WTC11 (cell line): ENCODE measurements at regions not wholly inside any gene's neighbourhood (a gene's known extent, or its start where the extent isn't known, plus 50 kb on each side); places are given as distances from the start of the nearest gene placed in this dataset.

Source experiments
- ATAC-seq: fragments of 200-7000 bp; cut with Tn5 transposase; 2 replicates; pipeline ENCODE4 v1.10.0; 2021; ENCODE audit warnings: mild to moderate bottlenecking, moderate library complexity
- CTCF ChIA-PET: fragments of 300-600 bp; sonication (Branson Sonifier 250); formaldehyde crosslinking; loops from one replicate; lab custom pipeline; 2021; ENCODE audit warnings: antibody characterized with exemption; lab: Charles Lee
- POLR2A ChIA-PET: fragments of 350-600 bp; sonication (Branson Sonifier 250); formaldehyde crosslinking; loops from one replicate; lab custom pipeline; 2021; ENCODE audit warnings: antibody characterized with exemption; lab: Charles Lee
- DNase-seq: peaks from one replicate; pipeline ENCODE4 v3.0.0; 2021; ENCODE audit warnings: low spot score
- H3K27ac Mint-ChIP-seq: 2 replicates; pipeline ENCODE4 v1.8.0; 2021; ENCODE audit warnings: mixed read lengths
- H3K27me3 Mint-ChIP-seq: 2 replicates; pipeline ENCODE4 v1.8.0; 2021; ENCODE audit warnings: low read depth, mild to moderate bottlenecking, moderate library complexity, mixed read lengths
- H3K36me3 Mint-ChIP-seq: 2 replicates; pipeline ENCODE4 v1.8.0; 2021; ENCODE audit warnings: mixed read lengths
- H3K4me1 Mint-ChIP-seq: 2 replicates; pipeline ENCODE4 v1.8.0; 2022; ENCODE audit warnings: mixed read lengths
- H3K4me3 Mint-ChIP-seq: 2 replicates; pipeline ENCODE4 v1.8.0; 2021; ENCODE audit warnings: mild to moderate bottlenecking, moderate library complexity, mixed read lengths
- H3K9me3 Mint-ChIP-seq: 2 replicates; pipeline ENCODE4 v1.8.0; 2021; ENCODE audit warnings: mixed read lengths
- ELF4 ChIP-seq: sonication (generic); formaldehyde crosslinking; IDR thresholded peaks from 2 replicates; pipeline ENCODE4 v1.8.1; 2022; ENCODE audit warnings: low read depth, mild to moderate bottlenecking, moderate library complexity, missing genetic modification reagents
- NFATC4 ChIP-seq: fragments of 250-450 bp; sonication (Bioruptor Pico); IDR thresholded peaks from 2 replicates; pipeline ENCODE4 v1.9.0; 2021; ENCODE audit warnings: mild to moderate bottlenecking
- RORB ChIP-seq: fragments of 250-450 bp; sonication (Bioruptor Pico); IDR thresholded peaks from 2 replicates; pipeline ENCODE4 v1.9.0; 2021; ENCODE audit warnings: mild to moderate bottlenecking
- SMAD3 ChIP-seq: sonication (generic); formaldehyde crosslinking; IDR thresholded peaks from 2 replicates; pipeline ENCODE4 v1.8.0; 2022; ENCODE audit warnings: missing genetic modification reagents, mild to moderate bottlenecking, borderline replicate concordance
- ZNF263 ChIP-seq: sonication (generic); formaldehyde crosslinking; IDR thresholded peaks from 2 replicates; pipeline ENCODE4 v1.8.1; 2022; ENCODE audit warnings: low read depth, mild to moderate bottlenecking, moderate library complexity, missing genetic modification reagents
- ZNF423 ChIP-seq: fragments of 250-450 bp; sonication (Bioruptor Pico); IDR thresholded peaks from 2 replicates; pipeline ENCODE4 v2.1.2; 2022; ENCODE audit warnings: mild to moderate bottlenecking, moderate library complexity
- TF ChIP-seq, protein P1 (sequence below): sonication (generic); formaldehyde crosslinking; IDR thresholded peaks from 2 replicates; pipeline ENCODE4 v1.8.1; 2023; ENCODE audit warnings: mild to moderate bottlenecking, moderate library complexity, missing genetic modification reagents
- TF ChIP-seq, protein P2 (sequence below): sonication (generic); formaldehyde crosslinking; IDR thresholded peaks from 2 replicates; pipeline ENCODE4 v1.8.0; 2023; ENCODE audit warnings: missing genetic modification reagents, mild to moderate bottlenecking, borderline replicate concordance
- TF ChIP-seq, protein P3 (sequence below): fragments of 200-600 bp; IDR thresholded peaks from 2 replicates; pipeline ENCODE4 v1.8.0; 2022; ENCODE audit warnings: antibody characterized with exemption
- TF ChIP-seq, protein P4 (sequence below): sonication (generic); formaldehyde crosslinking; IDR thresholded peaks from 2 replicates; pipeline ENCODE4 v1.8.1; 2023; ENCODE audit warnings: mild to moderate bottlenecking, missing genetic modification reagents, moderate library complexity
- TF ChIP-seq, protein P5 (sequence below): sonication (generic); formaldehyde crosslinking; IDR thresholded peaks from 2 replicates; pipeline ENCODE4 v1.8.0; 2022; ENCODE audit warnings: mild to moderate bottlenecking, missing genetic modification reagents
- TF ChIP-seq, protein P6 (sequence below): fragments of 250-450 bp; sonication (Bioruptor Pico); IDR thresholded peaks from 2 replicates; pipeline ENCODE4 v1.9.0; 2021; ENCODE audit warnings: mild to moderate bottlenecking

DNA sequence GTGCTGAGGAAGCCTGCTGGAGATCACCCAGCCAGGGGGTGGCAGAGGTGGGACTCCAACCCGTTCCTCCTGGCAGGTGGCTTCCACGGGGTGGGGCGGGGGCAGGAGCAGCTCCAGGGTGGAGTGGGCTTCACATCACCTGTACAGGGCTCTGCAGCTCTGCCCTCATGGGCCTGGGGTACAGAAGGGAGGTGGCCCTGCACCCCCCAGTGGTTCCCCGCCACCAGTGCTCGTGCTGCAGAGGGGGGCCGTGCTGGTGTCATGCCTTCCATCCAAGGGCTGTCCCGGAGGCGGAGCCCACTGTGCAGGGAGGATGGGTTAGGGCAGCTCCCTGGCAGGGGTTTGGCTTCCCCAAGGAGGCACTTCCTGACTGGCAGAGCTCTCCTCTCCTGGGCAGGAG, 76.4 kb upstream of the SHISAL1 start:
- Mint-ChIP-seq H3K27ac (no peak overlapping the region), H3K27me3 (no peaks in the 10 kb centered on the region), H3K9me3 (no peaks in the 10 kb centered on the region), H3K36me3 (no peaks in the 10 kb centered on the region), H3K4me3 (no peak overlapping the region), H3K4me1 (peaks cover 10% of the 10 kb centered on the region)
- CTCF ChIA-PET = interaction anchor here (0.8 to 3.1 kb wide), 2 partner anchors 20 to 396 kb away, joined by 3 to 11 read pairs; no protein-coding TSS in a partner anchor
- TF ChIP-seq, protein P1, sequence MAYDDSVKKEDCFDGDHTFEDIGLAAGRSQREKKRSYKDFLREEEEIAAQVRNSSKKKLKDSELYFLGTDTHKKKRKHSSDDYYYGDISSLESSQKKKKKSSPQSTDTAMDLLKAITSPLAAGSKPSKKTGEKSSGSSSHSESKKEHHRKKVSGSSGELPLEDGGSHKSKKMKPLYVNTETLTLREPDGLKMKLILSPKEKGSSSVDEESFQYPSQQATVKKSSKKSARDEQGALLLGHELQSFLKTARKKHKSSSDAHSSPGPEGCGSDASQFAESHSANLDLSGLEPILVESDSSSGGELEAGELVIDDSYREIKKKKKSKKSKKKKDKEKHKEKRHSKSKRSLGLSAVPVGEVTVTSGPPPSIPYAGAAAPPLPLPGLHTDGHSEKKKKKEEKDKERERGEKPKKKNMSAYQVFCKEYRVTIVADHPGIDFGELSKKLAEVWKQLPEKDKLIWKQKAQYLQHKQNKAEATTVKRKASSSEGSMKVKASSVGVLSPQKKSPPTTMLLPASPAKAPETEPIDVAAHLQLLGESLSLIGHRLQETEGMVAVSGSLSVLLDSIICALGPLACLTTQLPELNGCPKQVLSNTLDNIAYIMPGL (CRISPR knock-in tag) = 0 out of 2 replicates have a peak, but pooled peaks have one; percentile 22
- no peak for TF ChIP-seq NFATC4 (CRISPR knock-in tag)
- ATAC-seq (no peak), DNase-seq (peak; percentile 9)
- POLR2A ChIA-PET = no interaction called here

DNA sequence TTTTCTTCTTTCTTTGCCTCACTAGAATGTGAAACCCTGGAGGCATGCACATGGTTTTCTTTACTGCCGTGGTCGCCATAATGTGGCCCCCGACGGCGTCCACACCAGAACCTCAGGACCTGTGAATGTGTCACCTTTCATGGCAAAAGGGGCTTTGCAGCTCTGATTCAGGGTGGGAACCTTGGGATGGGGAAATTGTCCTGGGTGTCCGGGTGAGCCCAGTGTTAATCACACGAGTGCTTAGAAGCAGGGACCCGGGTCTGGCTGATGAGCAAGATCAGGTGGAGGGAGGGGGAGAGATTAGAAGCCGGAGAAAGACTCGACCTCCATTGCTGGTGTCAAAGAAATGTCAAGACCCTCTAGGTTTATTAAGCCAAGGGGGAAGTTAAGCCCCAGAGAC, 74.7 kb upstream of the SHISAL1 start:
- Mint-ChIP-seq H3K4me3 (no peak overlapping the region), H3K9me3 (no peaks in the 10 kb centered on the region), H3K27ac (no peak overlapping the region; the same call in 1 of the 2 replicates), H3K4me1 (peaks cover 10% of the 10 kb centered on the region), H3K36me3 (no peaks in the 10 kb centered on the region), H3K27me3 (no peaks in the 10 kb centered on the region)
- ChIA-PET CTCF (interaction anchor here (3.1 to 4.8 kb wide), 2 partner anchors 19 to 394 kb away, joined by 11 to 20 read pairs; no protein-coding TSS in a partner anchor), POLR2A (no interaction called here)
- ATAC-seq (no peak), DNase-seq (no peak)
- TF ChIP-seq, protein P2, sequence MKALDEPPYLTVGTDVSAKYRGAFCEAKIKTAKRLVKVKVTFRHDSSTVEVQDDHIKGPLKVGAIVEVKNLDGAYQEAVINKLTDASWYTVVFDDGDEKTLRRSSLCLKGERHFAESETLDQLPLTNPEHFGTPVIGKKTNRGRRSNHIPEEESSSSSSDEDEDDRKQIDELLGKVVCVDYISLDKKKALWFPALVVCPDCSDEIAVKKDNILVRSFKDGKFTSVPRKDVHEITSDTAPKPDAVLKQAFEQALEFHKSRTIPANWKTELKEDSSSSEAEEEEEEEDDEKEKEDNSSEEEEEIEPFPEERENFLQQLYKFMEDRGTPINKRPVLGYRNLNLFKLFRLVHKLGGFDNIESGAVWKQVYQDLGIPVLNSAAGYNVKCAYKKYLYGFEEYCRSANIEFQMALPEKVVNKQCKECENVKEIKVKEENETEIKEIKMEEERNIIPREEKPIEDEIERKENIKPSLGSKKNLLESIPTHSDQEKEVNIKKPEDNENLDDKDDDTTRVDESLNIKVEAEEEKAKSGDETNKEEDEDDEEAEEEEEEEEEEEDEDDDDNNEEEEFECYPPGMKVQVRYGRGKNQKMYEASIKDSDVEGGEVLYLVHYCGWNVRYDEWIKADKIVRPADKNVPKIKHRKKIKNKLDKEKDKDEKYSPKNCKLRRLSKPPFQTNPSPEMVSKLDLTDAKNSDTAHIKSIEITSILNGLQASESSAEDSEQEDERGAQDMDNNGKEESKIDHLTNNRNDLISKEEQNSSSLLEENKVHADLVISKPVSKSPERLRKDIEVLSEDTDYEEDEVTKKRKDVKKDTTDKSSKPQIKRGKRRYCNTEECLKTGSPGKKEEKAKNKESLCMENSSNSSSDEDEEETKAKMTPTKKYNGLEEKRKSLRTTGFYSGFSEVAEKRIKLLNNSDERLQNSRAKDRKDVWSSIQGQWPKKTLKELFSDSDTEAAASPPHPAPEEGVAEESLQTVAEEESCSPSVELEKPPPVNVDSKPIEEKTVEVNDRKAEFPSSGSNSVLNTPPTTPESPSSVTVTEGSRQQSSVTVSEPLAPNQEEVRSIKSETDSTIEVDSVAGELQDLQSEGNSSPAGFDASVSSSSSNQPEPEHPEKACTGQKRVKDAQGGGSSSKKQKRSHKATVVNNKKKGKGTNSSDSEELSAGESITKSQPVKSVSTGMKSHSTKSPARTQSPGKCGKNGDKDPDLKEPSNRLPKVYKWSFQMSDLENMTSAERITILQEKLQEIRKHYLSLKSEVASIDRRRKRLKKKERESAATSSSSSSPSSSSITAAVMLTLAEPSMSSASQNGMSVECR (CRISPR knock-in tag) = no peak
- TF ChIP-seq, protein P3, sequence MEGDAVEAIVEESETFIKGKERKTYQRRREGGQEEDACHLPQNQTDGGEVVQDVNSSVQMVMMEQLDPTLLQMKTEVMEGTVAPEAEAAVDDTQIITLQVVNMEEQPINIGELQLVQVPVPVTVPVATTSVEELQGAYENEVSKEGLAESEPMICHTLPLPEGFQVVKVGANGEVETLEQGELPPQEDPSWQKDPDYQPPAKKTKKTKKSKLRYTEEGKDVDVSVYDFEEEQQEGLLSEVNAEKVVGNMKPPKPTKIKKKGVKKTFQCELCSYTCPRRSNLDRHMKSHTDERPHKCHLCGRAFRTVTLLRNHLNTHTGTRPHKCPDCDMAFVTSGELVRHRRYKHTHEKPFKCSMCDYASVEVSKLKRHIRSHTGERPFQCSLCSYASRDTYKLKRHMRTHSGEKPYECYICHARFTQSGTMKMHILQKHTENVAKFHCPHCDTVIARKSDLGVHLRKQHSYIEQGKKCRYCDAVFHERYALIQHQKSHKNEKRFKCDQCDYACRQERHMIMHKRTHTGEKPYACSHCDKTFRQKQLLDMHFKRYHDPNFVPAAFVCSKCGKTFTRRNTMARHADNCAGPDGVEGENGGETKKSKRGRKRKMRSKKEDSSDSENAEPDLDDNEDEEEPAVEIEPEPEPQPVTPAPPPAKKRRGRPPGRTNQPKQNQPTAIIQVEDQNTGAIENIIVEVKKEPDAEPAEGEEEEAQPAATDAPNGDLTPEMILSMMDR = no peak
- TF ChIP-seq ELF4 (CRISPR knock-in tag) = no peak
- no peak for TF ChIP-seq ZNF263 (CRISPR knock-in tag)
- TF ChIP-seq, protein P4, sequence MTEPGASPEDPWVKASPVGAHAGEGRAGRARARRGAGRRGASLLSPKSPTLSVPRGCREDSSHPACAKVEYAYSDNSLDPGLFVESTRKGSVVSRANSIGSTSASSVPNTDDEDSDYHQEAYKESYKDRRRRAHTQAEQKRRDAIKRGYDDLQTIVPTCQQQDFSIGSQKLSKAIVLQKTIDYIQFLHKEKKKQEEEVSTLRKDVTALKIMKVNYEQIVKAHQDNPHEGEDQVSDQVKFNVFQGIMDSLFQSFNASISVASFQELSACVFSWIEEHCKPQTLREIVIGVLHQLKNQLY (CRISPR knock-in tag) = no peak
- no peak for TF ChIP-seq RORB (CRISPR knock-in tag)
- no peak for TF ChIP-seq ZNF423 (CRISPR knock-in tag)
- TF ChIP-seq, protein P5, sequence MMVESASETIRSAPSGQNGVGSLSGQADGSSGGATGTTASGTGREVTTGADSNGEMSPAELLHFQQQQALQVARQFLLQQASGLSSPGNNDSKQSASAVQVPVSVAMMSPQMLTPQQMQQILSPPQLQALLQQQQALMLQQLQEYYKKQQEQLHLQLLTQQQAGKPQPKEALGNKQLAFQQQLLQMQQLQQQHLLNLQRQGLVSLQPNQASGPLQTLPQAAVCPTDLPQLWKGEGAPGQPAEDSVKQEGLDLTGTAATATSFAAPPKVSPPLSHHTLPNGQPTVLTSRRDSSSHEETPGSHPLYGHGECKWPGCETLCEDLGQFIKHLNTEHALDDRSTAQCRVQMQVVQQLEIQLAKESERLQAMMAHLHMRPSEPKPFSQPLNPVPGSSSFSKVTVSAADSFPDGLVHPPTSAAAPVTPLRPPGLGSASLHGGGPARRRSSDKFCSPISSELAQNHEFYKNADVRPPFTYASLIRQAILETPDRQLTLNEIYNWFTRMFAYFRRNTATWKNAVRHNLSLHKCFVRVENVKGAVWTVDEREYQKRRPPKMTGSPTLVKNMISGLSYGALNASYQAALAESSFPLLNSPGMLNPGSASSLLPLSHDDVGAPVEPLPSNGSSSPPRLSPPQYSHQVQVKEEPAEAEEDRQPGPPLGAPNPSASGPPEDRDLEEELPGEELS (CRISPR knock-in tag) = no peak
- TF ChIP-seq, protein P6, sequence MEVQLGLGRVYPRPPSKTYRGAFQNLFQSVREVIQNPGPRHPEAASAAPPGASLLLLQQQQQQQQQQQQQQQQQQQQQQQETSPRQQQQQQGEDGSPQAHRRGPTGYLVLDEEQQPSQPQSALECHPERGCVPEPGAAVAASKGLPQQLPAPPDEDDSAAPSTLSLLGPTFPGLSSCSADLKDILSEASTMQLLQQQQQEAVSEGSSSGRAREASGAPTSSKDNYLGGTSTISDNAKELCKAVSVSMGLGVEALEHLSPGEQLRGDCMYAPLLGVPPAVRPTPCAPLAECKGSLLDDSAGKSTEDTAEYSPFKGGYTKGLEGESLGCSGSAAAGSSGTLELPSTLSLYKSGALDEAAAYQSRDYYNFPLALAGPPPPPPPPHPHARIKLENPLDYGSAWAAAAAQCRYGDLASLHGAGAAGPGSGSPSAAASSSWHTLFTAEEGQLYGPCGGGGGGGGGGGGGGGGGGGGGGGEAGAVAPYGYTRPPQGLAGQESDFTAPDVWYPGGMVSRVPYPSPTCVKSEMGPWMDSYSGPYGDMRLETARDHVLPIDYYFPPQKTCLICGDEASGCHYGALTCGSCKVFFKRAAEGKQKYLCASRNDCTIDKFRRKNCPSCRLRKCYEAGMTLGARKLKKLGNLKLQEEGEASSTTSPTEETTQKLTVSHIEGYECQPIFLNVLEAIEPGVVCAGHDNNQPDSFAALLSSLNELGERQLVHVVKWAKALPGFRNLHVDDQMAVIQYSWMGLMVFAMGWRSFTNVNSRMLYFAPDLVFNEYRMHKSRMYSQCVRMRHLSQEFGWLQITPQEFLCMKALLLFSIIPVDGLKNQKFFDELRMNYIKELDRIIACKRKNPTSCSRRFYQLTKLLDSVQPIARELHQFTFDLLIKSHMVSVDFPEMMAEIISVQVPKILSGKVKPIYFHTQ = no peak
- no peak for TF ChIP-seq SMAD3
